ENCODE measurements at regions not wholly inside any gene's neighbourhood (a gene's known extent, or its start where the extent isn't known, plus 50 kb on each side); places are given as distances from the start of the nearest gene placed in this dataset.

- TF ChIP-seq POLR2AphosphoS5 (IDR thresholded peaks at IDR 0.05; ENCODE audit: low read depth, low read length) (no peak), POLR2A (IDR thresholded peaks at IDR 0.05; ENCODE audit: low read depth, low read length) (no peak), TAF1 (IDR thresholded peaks at IDR 0.05; ENCODE audit: low read depth, low read length) (no peak)
Measured at GRCh38 chr3:177641206-177641605, 443.9 kb upstream of the TBL1XR1 start.

All from GM12891 (cell line).